Nephron progenitor cell (in vitro differentiated cells): ENCODE measurements at regions not wholly inside any gene's neighbourhood (a gene's known extent, or its start where the extent isn't known, plus 50 kb on each side); places are given as distances from the start of the nearest gene placed in this dataset.

Source experiments
- DNase-seq: peaks from one replicate; pipeline ENCODE4 v3.0.0; 2021
- H3K27ac Mint-ChIP-seq: 2 replicates; pipeline ENCODE4 v1.8.0; 2021; ENCODE audit warnings: mild to moderate bottlenecking, moderate library complexity, mixed read lengths
- H3K27me3 Mint-ChIP-seq: 2 replicates; pipeline ENCODE4 v1.8.0; 2021; ENCODE audit warnings: mild to moderate bottlenecking, low read depth, mixed read lengths; ENCODE audit not compliant: poor library complexity
- H3K36me3 Mint-ChIP-seq: 2 replicates; pipeline ENCODE4 v1.8.0; 2021; ENCODE audit warnings: low read depth, mixed read lengths
- H3K4me1 Mint-ChIP-seq: 2 replicates; pipeline ENCODE4 v1.8.0; 2021; ENCODE audit warnings: mixed read lengths
- H3K4me3 Mint-ChIP-seq: 2 replicates; pipeline ENCODE4 v1.8.0; 2021; ENCODE audit warnings: mild to moderate bottlenecking, moderate library complexity, mixed read lengths
- H3K9me3 Mint-ChIP-seq: 2 replicates; pipeline ENCODE4 v1.8.0; 2021; ENCODE audit warnings: mild to moderate bottlenecking, moderate library complexity, mixed read lengths
- TF ChIP-seq, protein P1 (sequence below): fragments of 200-600 bp; sonication (generic); IDR thresholded peaks from 2 replicates; pipeline ENCODE4 v1.5.0; 2021; ENCODE audit warnings: antibody characterized with exemption

DNA sequence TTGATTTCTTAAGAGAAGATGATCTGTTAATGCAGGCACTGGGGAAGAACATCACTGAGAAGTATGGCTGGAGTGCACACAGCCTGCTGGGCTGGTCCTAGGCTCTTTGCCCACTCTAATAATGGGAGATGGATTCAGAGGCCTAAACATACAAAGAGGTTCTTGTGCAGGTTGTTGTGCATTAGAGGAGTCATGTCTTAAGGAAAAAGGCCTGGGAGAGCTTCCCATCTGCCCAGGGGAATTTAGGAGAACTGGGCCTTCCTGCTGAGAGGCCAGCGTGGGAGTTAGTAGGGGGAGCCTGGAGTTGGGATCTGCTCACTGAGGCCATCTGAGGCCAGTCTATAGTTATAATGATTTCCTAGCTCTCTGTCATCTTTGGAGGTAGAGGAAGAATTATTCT, 126.7 kb downstream of the TLR5 start:
- Mint-ChIP-seq H3K27me3 (peaks cover 3% of the 10 kb centered on the region), H3K4me3 (no peak overlapping the region), H3K9me3 (peaks cover 9% of the 10 kb centered on the region), H3K4me1 (peaks cover 82% of the 10 kb centered on the region), H3K36me3 (peaks cover 17% of the 10 kb centered on the region), H3K27ac (peak overlapping the region; percentile 68)
- DNase-seq: no peak
- TF ChIP-seq, protein P1, sequence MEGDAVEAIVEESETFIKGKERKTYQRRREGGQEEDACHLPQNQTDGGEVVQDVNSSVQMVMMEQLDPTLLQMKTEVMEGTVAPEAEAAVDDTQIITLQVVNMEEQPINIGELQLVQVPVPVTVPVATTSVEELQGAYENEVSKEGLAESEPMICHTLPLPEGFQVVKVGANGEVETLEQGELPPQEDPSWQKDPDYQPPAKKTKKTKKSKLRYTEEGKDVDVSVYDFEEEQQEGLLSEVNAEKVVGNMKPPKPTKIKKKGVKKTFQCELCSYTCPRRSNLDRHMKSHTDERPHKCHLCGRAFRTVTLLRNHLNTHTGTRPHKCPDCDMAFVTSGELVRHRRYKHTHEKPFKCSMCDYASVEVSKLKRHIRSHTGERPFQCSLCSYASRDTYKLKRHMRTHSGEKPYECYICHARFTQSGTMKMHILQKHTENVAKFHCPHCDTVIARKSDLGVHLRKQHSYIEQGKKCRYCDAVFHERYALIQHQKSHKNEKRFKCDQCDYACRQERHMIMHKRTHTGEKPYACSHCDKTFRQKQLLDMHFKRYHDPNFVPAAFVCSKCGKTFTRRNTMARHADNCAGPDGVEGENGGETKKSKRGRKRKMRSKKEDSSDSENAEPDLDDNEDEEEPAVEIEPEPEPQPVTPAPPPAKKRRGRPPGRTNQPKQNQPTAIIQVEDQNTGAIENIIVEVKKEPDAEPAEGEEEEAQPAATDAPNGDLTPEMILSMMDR: no peak

DNA sequence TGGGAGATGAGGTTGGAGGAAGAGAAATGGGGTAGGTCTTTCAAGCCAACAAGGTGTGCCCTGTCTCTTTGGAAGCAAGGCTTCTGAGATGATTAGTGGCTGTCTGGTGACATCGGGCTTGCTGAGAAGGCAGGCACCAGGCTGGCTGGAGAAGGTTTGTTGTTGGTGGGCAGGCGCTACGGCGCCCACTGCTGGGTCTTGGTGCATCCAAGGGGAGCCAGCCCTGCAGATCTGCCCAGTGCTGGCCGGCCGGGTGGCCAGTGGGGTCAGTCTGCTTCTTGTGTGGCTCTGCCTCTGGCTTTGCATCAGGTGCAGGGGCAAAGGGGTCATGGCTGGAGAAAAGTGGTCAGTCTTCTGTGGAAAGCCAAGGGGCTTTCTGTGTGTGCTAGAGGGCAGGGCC, 126.2 kb downstream of the TLR5 start:
- TF ChIP-seq, protein P1: no peak
- H3K9me3 Mint-ChIP-seq: peaks cover 9% of the 10 kb centered on the region
- H3K27me3 Mint-ChIP-seq: peaks cover 7% of the 10 kb centered on the region
- H3K36me3 Mint-ChIP-seq: peaks cover 17% of the 10 kb centered on the region
- H3K4me3 Mint-ChIP-seq: no peak overlapping the region
- DNase-seq: no peak
- peak overlapping the region; percentile 68 for H3K27ac Mint-ChIP-seq
- peaks cover 82% of the 10 kb centered on the region for H3K4me1 Mint-ChIP-seq

DNA sequence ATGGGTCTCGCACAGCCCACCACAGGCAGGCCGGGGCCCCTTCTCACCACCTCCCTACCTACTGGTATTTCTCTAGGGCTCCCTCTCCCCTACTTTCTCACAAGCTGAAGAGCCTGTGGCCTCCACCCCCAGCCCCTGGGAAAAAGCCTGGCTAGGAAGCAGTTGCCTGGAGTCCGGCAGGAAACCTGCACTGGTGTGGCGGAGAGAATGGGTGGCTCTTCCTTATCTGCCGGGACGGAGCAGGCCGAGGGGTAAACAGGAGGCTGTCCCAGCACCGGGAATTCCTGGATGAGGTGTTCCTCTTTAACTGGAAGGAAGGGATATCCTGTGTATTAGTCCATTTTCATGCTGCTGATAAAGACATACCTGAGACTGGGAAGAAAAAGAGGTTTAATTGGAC, 125.8 kb downstream of the TLR5 start:
- Mint-ChIP-seq H3K27me3 (peaks cover 8% of the 10 kb centered on the region), H3K27ac (no peak overlapping the region), H3K36me3 (peaks cover 17% of the 10 kb centered on the region), H3K4me1 (peaks cover 82% of the 10 kb centered on the region), H3K9me3 (peaks cover 9% of the 10 kb centered on the region), H3K4me3 (no peak overlapping the region)
- DNase-seq: no peak
- TF ChIP-seq, protein P1: no peak

DNA sequence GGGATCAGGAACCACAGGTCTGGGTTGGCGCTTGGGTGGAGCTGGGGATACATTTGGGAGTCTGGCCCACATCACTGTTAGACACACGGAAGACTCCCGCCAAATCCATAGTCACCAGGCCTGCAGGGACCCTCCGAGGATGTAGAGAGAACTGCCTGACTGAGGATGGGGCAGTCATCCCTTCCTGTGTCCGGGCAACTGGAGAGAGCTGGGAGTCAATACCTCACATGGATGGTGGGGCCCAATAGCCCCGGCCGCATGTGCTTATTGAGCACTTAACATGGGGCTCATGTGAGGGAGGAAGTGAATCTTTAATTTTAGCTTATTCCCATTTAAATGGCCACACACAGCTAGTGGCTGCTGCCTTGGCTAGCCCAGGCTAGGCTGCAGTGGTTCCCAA, 124.5 kb downstream of the TLR5 start:
- peaks cover 82% of the 10 kb centered on the region for H3K4me1 Mint-ChIP-seq
- no peak overlapping the region for H3K27ac Mint-ChIP-seq
- TF ChIP-seq, protein P1: no peak
- peaks cover 8% of the 10 kb centered on the region for H3K27me3 Mint-ChIP-seq
- peak overlapping the region; percentile 25 for H3K4me3 Mint-ChIP-seq
- peaks cover 9% of the 10 kb centered on the region for H3K9me3 Mint-ChIP-seq
- peaks cover 17% of the 10 kb centered on the region for H3K36me3 Mint-ChIP-seq
- no peak for DNase-seq

DNA sequence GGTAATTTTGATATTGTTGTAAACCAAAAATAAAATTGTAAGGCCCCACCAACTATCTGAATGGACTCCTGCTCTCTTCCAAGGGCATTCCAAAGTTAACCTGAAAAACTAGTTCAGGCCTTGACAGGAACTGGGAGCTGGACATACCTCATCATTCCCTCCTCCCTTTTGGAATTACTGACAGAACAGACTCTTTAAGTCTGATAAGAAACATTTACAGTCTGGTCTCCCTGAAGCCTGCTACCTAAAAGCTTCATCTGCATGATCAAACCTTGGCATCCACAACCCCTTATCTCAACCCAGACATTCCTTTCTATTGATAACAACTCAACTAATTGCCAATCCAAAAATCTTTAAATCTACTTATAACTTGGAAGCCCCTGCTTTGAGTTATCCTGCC, 123.8 kb downstream of the TLR5 start:
- Mint-ChIP-seq H3K4me3 (no peak overlapping the region), H3K27me3 (peaks cover 10% of the 10 kb centered on the region), H3K9me3 (peaks cover 14% of the 10 kb centered on the region), H3K4me1 (peaks cover 82% of the 10 kb centered on the region), H3K36me3 (peaks cover 22% of the 10 kb centered on the region), H3K27ac (no peak overlapping the region)
- DNase-seq: no peak
- TF ChIP-seq, protein P1: no peak

DNA sequence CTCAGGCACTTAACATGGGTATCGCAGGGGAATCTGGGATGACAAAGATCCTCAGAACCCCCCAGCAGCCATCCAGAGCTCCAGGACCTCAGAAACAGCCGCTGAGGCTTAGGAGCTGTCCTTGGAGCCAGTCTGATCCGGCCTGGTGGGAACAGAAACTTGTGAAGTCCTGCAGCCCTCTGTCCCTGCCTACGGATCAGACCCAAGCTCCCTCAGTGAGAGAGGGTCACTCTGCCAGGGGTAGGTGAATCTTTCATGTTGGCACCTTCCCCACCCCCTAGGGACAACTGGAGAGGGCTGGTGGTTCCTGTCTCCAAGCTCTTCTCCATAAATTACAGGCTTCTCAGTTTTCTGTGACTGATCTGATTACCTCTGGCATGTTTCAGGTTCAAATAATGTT, 122.3 kb downstream of the TLR5 start:
- DNase-seq: no peak
- Mint-ChIP-seq H3K27me3 (peaks cover 10% of the 10 kb centered on the region), H3K4me3 (no peak overlapping the region), H3K4me1 (peaks cover 82% of the 10 kb centered on the region), H3K9me3 (peaks cover 14% of the 10 kb centered on the region), H3K27ac (no peak overlapping the region), H3K36me3 (peaks cover 23% of the 10 kb centered on the region)
- TF ChIP-seq, protein P1: no peak
